Tibial nerve (tissue), 4 donors: ENCODE measurements at regions not wholly inside any gene's neighbourhood (a gene's known extent, or its start where the extent isn't known, plus 50 kb on each side); places are given as distances from the start of the nearest gene placed in this dataset.

Source experiments
- EP300 ChIP-seq, 2 donors: sonication (generic); formaldehyde crosslinking; IDR thresholded peaks; one replicate each; pipeline ENCODE4 v1.6.1; 2017; ENCODE audit warnings: antibody characterized with exemption in 2 of 2, mild to moderate bottlenecking in 1 of 2
- POLR2A ChIP-seq, 2 donors: fragments of 450-650 bp; IDR thresholded peaks; one replicate each; pipeline ENCODE4 v1.6.1; 2017; ENCODE audit warnings: antibody characterized with exemption in 2 of 2, mild to moderate bottlenecking in 2 of 2, moderate library complexity in 2 of 2
- TF ChIP-seq, protein P1 (sequence below), 5 experiments: fragments of 200-600 bp in 3 of 5; fragments of 450-650 bp in 2 of 5; sonication (generic) in 3 of 5; IDR thresholded peaks; one replicate each; pipeline ENCODE4 v1.5.1; 2016 to 2019; ENCODE audit warnings: antibody characterized with exemption in 5 of 5, mild to moderate bottlenecking in 3 of 5, moderate library complexity in 2 of 5

DNA sequence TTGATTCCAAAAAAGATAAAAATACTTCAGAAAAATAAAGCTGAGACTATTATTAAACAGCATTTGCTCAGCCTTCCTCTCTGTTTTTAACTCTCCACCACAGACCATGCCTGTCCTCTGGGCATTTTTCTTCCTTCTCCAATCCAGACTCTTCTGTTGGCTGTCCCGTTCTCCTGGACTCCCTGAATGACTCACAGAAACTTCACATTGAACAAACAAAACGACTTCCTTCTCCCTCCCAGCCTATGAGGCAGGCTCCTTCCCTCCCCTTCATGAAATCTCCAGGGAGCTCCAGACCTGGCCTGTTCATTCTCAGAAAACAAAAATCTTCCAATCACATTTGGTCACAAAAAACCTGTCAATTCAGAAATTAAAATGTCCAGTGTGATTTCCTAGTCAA lies 421.3 kb downstream of the NPHP4 start:
- TF ChIP-seq, protein P1, sequence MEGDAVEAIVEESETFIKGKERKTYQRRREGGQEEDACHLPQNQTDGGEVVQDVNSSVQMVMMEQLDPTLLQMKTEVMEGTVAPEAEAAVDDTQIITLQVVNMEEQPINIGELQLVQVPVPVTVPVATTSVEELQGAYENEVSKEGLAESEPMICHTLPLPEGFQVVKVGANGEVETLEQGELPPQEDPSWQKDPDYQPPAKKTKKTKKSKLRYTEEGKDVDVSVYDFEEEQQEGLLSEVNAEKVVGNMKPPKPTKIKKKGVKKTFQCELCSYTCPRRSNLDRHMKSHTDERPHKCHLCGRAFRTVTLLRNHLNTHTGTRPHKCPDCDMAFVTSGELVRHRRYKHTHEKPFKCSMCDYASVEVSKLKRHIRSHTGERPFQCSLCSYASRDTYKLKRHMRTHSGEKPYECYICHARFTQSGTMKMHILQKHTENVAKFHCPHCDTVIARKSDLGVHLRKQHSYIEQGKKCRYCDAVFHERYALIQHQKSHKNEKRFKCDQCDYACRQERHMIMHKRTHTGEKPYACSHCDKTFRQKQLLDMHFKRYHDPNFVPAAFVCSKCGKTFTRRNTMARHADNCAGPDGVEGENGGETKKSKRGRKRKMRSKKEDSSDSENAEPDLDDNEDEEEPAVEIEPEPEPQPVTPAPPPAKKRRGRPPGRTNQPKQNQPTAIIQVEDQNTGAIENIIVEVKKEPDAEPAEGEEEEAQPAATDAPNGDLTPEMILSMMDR (IDR thresholded peaks at IDR 0.05), result no peak
- TF ChIP-seq POLR2A (IDR thresholded peaks at IDR 0.05) (no peak), EP300 (IDR thresholded peaks at IDR 0.05) (no peak)
